MM.1S (cell line): ENCODE measurements at regions not wholly inside any gene's neighbourhood (a gene's known extent, or its start where the extent isn't known, plus 50 kb on each side); places are given as distances from the start of the nearest gene placed in this dataset.

ENCODE experiments used
- CTCF ChIP-seq: fragments of 300-600 bp; sonication (generic); IDR thresholded peaks from 2 replicates; pipeline ENCODE4 v1.5.1; 2016; ENCODE audit warnings: antibody characterized with exemption, low read length, mixed read lengths
- EZH2 ChIP-seq: fragments of 300-600 bp; sonication (generic); optimal IDR thresholded peaks from 2 replicates; pipeline ENCODE3; 2017; ENCODE audit warnings: low read depth, mild to moderate bottlenecking, antibody characterized with exemption, low read length, mixed read lengths

GRCh38 chr2:155384555-155385123 is 686.1 kb downstream of the KCNJ3 start:
- TF ChIP-seq CTCF (no peak), EZH2 (no peak)
